NOMO-1 treated with DMSO at 0.1 percent for 48 hours (cell line): ENCODE measurements at regions not wholly inside any gene's neighbourhood (a gene's known extent, or its start where the extent isn't known, plus 50 kb on each side); places are given as distances from the start of the nearest gene placed in this dataset.

Experiments used
- DNase-seq: peaks from one replicate; lab custom pipeline; 2025; ENCODE audit not compliant: unreplicated experiment; lab: John Stamatoyannopoulos, UW

DNA sequence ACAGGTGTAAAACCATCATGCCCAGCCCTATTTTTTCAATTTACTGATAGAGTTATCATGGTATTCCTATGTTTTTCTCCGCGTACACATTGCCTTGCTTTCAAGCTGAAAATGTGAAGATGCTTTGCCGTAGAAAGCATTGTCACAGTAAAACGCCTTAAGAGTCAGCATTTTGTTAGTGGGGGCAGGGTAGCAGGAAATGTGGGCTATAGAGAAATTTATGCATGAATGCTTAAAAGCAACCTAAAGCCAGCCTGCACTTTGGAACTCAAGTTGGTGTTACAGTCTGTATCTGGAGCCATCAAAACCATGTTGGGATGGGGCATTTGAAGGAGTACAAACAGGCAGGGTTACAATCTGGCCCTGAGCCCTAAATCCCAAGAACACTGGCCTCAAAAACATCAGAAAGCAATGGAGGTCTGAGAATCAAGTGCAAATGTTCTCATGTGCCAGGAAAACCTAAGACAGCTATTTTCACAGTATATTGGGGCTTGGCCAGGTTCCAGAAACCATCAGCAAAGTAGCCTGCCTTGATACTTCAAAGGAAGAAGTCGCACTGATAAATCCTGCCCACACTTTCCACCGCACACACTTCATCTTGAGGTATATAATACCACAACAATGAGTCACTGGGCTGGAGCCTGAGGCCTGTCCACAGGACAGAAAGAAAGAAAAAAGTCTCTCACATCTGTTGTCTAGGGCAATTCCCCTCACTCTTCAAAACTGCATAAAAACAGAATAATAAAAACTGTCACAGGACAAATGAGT is 313.8 kb downstream of the ENC1 start:
- DNase-seq, result peak; percentile 93

DNA sequence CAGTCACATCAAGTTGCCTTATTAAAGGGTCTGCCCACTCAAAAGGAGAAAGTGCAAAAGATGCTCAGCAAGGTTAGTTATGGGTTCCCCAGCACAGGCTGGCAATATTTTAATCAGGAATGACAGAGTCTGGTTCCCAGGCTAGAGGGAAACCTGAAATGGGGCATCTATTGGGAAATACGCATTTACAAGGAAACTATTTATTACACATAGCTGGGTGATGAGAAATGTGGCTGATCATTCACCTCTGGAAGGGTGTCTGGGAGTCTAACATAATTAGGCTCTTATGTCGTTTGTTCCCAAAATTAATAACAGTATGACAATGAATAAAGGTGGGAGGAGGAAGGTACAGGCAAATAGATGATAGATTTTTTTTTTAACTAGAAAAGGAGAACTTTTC is 314.7 kb downstream of the ENC1 start:
- DNase-seq, result no peak

DNA sequence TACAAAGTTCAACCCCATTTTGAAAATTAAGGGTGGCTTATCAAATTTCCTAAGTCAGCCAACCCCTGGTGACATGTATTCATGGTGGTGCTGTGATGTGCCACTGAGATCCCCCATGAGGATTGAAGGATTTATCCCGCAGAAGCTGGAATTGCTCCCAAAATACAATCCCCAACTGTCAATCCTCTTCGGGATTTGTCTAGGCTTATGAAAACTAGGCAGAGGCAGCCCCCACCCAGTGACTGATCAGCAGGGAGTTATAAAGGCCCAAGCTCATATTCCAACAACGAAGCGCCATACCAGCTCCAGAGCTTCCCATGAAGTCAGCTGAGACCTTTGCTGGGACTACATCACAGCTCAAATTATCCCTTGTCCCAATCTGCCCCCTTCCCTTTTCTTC is 316.0 kb downstream of the ENC1 start:
- no peak for DNase-seq

DNA sequence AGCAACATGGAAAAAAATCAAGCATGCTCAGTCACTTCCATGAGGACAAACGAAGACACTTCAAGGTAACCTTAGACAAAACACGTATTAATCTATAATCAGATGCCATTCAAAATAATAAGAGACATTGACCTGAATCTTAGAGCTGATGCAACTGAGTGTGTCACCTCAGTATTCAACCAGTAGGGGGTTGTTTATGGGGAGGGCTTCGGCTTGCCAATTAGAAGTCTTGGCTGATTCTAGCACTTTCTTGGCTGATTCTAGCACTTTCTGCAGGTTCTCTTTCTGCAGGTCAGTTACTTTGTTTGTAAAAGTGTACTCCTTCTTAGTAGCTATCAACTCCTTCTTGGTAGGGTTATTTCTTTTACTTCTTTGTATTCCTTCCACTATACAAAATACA is 317.6 kb downstream of the ENC1 start:
- no peak for DNase-seq

DNA sequence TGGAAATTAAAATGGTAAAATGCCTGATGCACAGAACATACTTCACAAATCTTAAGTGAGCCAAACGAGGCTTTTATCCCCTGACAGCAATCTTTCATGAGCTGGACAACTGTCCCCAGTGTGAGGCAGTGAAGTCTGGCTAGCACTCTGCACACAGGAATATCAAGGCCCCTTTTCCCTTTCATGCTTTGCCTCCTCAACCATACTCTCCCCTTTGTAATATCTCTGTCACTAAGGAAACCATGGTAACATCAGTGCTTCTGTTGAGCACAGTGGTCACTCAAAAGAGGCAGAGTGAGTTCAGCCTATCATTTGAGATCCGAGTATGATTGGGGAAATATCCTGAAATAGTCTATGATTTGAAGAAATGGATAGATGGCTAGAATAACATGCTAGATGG is 318.3 kb downstream of the ENC1 start:
- DNase-seq, result no peak

DNA sequence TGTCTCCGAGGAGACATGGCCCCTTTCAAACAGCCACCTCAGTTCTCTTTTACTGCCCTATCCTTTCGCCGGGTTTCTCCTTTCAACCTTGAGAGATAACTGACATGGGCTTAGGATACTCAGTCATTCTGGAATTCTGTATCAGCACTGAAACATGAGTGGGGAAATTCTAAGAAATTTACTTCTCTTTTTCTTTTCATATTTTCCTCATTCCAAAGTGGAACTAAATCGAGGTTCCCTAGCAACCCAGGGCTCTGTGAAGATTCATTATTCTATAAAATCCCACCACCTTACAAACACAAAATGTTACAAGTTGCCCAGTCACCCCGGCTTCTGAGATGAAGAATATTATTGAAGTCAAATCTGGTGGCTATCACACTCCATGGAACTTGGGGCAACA is 319.2 kb downstream of the ENC1 start:
- no peak for DNase-seq

DNA sequence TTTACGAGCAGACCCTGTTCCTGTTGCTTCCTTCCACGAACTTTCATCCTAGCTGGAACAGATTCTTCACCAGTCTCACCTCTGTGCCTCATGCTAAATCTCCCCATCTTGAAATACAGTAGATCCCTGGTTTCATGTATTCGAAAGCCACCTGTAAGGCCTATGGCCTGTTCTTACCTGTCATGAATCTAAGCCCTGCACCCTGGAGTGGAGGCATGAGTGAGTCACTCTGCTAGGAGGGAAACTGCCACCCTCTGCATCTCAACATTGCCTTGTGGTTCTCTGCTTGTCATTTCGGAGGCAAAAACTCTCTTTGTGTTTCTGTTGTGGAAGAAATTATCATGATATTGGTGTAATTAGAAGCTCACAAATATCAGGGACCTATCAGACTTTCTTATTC is 320.0 kb downstream of the ENC1 start:
- no peak for DNase-seq

DNA sequence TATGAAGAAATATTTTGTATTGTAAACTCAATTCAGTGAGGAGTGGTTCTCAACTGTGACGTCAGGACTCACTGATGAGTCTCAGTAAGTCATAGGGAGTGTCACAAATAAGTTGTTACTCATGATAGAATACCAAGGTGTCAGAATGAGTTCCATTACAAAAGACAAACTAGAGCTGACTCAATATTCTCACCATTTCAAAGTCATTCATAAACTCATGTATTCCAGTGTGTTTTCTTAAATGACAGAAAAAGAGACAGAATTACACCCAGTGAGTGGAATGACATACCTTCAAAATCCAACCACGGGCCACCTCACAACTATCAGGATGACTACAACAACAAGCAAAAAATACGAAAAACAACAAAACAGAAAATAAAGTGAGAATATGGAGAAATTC is 321.5 kb downstream of the ENC1 start:
- no peak for DNase-seq

DNA sequence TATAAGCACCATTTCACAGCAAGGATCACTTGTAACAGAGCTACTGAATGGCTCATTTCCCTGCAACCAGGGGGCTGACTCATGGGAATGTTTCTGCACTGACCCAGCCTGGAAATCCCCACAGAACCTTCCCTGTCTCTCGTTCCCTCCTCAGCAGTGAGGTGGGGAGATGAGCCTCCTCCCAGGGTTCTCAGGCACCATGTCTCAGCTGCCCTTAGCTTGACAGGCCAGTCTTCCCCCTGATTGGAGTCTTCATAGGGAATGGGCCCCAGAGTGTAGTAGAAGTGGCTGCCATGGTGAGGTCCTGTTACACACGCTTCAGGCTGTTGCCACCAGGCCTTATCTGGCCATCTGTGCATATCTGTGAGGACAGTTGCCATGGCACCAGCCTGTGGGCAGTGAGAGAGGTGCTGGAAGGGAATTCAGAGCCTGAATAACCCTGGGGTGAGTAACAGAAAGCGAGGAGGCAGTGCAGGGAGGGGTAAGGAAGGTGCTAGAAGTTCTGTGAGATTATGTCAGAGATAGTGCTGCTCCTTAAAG is 324.4 kb downstream of the ENC1 start:
- DNase-seq, result no peak

DNA sequence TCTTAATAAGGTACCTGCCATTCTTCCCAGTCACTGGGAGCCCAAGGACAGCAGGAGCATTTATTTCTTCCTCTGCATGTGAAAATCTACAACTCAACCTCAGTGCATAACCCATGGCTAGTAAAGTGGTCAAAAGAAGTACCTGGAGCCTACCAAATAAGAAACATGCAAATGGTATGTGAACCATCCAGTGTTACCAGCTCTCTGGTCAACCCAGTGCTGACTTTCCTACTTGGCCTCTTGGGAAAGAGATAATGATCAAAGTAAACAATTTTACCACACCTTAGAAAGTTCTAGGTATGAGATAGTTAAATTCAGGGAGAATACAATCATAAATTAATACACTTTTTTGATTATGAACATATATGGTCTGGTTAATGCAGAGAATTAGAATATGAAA is 325.6 kb downstream of the ENC1 start:
- no peak for DNase-seq

DNA sequence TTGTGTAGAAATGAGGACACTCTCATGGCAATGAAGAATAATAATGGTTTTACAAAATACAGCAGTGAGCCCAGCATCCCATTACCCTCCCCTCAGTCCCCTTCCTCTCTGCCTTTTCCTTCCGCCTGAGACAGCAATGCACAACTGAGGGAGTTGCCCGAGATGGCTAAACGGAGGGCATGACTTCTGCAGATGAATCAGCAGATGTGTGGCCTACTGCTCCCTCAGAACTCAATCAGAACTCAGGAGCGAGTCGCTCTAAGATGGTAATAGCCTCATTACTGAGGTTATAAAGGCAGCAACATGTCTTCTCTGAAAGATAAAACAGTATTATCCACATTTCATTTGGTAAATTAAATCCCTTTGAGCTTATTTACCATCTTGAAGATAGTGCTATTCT is 326.6 kb downstream of the ENC1 start:
- DNase-seq, result no peak

DNA sequence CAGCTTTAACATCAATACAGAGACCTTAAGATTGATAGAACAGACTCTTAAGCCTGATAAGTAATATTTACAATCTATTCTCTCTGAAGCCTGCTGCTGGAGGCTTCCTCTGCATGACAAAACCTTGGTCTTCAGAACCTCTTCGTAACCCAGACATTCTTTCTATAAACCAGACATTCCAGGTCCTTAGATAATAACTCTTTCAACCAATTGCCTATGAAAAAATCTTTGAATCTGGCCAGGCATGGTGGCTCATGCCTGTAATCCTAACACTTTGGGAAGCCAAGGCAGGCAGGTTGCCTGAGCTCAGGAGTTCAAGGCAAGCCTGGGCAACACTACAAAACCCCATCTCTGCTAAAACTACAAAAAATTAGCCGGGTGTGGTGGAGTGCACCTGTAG is 327.8 kb downstream of the ENC1 start:
- no peak for DNase-seq

DNA sequence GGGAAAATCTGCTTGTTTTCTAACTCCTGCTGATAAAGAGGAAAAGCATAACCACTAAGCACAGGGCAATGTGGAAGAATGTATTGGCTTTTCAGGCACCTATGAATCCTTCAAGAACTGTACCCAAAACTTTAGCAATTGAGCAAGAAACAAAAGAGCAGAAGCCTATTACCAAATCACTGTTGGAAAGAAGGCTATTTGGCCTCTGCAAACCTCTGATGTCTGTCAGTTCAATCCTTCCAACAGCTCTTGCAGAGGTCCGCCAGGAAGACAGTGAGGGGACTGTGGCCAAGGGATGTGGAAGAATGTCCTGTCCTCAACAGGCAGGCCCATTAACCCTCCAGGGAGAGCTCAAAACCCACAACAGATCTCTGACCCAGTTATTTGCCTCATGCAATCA is 328.6 kb downstream of the ENC1 start:
- no peak for DNase-seq

DNA sequence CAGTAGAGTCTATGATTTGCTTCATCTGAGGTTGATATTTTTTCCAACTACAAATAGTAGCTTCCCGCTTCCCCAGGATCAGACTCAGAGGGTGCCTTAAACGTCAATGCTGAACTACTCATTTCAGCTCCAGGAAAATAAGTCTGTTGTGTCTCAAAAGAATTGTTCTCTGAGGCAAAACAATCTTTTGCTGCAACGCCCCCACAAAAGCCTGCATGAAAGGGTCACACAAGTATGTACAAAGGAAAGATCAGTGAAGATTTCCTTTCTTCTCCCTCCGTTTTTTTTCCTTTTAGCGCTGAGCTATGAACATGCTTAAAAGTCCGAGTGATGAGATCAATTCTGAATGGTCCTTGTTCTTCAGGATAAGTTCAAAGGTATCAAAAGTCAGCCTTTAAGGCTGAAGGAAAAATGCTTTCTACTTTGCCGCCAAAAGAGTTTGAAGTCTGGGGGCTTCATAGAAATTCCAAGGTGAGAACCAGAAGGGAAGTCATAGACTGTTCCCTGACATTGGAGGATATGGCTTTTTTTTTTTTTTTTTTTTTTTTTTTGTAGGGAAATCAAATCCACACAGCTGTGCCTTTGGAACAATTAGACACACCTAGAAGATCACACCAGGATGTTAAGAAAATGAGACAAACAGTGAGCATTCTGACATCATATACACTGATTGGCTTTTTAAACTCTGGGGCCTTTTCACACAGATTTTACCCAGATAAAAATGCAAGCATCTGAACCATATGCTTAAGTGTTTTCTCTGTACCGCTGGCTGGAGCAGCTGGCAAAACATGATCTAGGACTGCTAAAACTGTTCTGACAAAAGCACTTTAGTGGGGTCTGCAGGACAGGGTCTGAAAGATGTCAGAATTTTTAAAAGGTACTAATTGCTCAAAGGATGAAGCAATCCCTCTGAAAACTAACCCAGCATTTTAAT is 329.3 kb downstream of the ENC1 start:
- no peak for DNase-seq

DNA sequence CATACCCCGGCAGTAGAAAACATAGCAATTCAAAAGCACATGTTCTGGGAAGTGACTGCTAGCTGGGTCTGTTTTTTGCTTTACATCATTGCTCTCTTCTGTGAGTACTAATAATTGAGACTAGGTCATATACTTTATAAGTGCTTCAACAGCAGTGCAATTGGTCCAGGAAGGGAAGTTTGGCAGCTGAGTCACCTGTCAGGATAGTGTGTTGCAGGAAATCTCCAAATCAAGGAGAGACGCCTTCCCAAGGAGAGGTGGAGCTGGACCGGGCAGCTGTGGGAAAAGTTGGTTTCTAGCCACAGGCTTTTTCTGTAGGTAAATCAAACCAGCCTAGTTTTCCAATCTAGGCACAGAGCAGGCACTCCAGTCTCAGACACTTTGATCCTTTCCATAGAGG is 330.1 kb downstream of the ENC1 start:
- DNase-seq, result no peak

DNA sequence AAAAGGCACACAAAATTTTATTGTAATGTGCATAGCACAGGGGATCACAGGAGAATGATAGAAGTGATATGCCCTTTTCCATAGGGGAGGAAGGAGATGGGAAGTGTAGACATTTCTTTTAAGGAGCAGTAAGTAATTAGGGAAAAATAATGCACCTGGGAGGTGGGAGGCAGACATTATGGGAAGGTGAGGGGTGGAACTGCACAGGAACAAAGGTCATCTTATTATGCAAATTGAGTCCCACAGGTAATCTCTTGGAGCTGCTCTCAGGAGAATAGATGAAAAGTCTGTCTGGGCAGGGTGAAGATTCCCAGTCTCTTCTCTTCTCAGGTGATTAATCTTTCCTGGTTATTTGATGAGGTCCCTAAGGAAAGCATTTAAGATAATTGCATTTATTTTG is 331.5 kb downstream of the ENC1 start:
- DNase-seq, result no peak

DNA sequence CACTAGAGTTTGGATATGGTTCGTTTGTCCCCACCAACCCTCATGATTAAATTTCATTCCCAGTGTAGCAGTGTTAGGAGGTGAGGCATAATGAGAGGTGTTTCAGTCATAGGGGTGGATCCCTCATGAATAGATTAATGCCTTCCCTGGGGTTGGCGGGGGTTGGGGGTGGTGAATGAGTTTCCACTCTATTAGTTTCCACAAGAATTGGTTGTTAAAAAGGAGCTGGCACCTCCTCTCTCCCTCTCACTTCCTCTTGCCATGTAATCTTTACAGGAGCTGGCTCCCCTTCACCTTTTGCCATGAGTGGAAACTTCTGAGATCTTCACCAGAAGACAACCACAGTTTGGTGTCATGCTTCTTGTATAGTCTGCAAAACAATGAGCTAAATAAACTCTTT is 333.7 kb downstream of the ENC1 start:
- DNase-seq, result no peak

DNA sequence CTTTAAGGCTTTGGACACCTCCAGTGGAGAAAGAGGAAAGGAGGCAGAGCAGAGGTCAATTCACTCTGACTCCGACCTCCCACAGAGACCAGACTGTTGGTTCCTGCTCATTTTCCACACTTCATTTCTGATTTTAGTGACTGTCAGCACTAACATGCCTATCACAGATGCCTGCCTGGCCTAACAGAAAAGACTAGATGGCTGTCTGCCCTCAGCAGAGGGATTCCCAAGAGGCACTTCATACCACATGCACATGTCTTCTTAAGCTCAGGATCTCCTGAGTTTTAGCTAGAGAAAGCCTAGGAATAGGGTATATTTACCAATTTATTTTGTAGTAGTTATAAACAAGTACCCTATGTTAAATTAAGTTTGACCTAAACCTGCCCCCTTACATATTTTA is 336.0 kb downstream of the ENC1 start:
- DNase-seq, result no peak

DNA sequence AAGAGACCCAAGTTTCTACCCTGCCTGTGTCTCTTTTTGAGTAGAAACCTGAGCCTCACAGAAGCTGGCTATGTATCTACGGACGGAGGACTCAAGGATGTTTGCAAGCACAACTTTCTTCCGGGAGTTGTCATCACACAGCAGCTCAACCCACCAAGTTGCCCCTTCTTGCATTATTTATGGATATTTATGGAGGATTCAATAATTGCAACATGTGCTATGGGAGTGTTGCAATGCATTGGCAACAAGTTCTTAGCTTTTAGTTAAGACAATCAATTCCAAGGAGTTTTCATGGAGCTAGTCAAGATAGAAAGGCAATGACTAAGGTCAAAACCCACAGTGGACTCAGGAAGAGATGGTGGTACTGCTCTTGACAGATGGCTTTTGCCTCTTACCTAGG is 336.9 kb downstream of the ENC1 start:
- no peak for DNase-seq

DNA sequence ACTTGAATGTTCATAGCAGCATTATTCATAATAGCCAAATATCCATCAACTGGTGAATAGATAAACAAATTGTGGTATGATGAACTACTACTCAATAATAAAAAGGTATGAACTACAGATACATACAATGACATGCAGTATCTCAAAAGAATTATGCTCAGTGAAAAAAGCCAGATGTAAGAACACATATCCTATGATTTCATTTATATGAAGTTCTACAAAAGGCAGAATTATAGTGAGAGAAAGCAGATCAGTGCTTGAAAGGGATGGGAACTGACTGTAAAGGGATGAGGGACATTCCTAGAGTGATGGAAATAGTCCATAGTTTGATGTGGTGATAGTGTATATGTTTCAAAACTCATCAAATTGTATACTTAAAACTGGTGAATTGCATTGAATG is 339.0 kb downstream of the ENC1 start:
- no peak for DNase-seq

DNA sequence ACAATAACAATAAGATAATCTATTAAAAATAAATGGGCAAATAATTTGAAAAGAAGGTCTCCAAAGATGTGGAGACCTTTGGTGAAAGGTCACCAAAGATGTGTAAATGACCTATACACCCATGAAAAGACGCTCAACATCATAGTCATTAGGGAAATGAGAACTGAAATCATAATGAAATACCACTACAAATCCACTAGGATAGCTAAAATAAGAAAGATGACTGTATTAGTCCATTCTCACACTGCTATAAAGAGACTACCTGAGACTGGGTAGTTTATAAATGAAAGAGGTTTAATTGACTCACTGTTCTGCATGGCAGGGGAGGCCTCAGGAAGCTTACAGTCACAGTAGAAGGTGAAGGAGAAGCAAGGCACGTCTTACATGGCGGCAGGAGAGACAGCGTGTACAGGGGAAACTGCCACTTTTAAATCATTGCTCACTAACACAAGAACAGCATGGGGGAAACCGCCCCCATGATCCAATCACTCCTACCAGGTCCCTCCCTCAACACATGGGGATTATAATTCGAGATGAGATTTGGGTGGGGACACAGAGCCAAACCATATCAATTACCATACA is 339.6 kb downstream of the ENC1 start:
- no peak for DNase-seq

DNA sequence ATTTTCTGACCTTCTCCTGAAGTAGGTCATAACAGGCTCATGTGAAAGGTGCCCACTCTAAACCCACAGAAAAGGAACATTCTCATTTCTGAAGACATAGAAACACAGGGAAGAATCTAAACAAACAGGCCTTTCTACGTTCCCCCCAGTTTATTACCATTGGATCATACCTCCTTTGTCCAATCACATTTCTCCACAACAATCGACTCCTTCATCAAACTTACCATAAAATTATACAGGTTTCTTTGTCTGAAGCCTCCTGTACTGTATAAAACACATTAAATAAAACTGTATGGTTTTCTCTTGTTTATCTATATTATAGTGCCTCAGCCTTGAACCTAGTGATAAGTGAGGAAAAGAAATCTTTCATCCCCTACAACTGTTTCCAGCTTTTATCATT is 340.7 kb downstream of the ENC1 start:
- DNase-seq, result no peak
